ENCODE measurements at regions not wholly inside any gene's neighbourhood (a gene's known extent, or its start where the extent isn't known, plus 50 kb on each side); places are given as distances from the start of the nearest gene placed in this dataset.

- no peak for TF ChIP-seq CTCF (IDR thresholded peaks at IDR 0.05)
- no peak for TF ChIP-seq POLR2AphosphoS5 (IDR thresholded peaks at IDR 0.05)
These were observed 76.0 kb downstream of the TENT5C start for GRCh38 chr1:117681901-117682250.

All from gastroesophageal sphincter (tissue), 3 donors.